ENCODE measurements at regions not wholly inside any gene's neighbourhood (a gene's known extent, or its start where the extent isn't known, plus 50 kb on each side); places are given as distances from the start of the nearest gene placed in this dataset.

GRCh38 chr19:31804668-31805067, 455.4 kb upstream of the TSHZ3 start:
- DNase-seq (ENCODE audit: low spot score): no peak
- whole genome bisulfite sequencing (ENCODE audit: low lambda C conversion rate): 26% methylated on average over 2 of the region's 2 CpGs

More at GRCh38 chr19:31804668-31805067, 455.4 kb upstream of the TSHZ3 start:
- TF ChIP-seq ZNF24 (IDR thresholded peaks at IDR 0.05) (no peak), ZNF335 (CRISPR knock-in tag; IDR thresholded peaks at IDR 0.05) (no peak), CCDC6 (CRISPR knock-in tag; IDR thresholded peaks at IDR 0.05) (no peak), HMGA1 (CRISPR knock-in tag; conservative IDR thresholded peaks at IDR 0.05) (no peak), CEBPB (IDR thresholded peaks at IDR 0.05; ENCODE audit: borderline replicate concordance, low read depth, low read length) (no peak), TARDBP (CRISPR knock-in tag; IDR thresholded peaks at IDR 0.05) (no peak), REST (IDR thresholded peaks at IDR 0.05; ENCODE audit: borderline replicate concordance in 1 of 2, low read depth in 1 of 2, low read length in 2 of 2) (no peak), IRF9 (CRISPR knock-in tag; IDR thresholded peaks at IDR 0.05; ENCODE audit: borderline replicate concordance) (no peak), ZNF773 (CRISPR knock-in tag; IDR thresholded peaks at IDR 0.05; ENCODE audit: borderline replicate concordance) (no peak), ZNF441 (CRISPR knock-in tag; IDR thresholded peaks at IDR 0.05; ENCODE audit: borderline replicate concordance) (no peak), ZKSCAN1 (IDR thresholded peaks at IDR 0.05; ENCODE audit: low read length) (no peak), CENPX (CRISPR knock-in tag; IDR thresholded peaks at IDR 0.05) (no peak), FOXP1 (IDR thresholded peaks at IDR 0.05) (no peak), FOXP1 (CRISPR knock-in tag; IDR thresholded peaks at IDR 0.05) (no peak), ZNF879 (CRISPR knock-in tag; IDR thresholded peaks at IDR 0.05) (no peak)
- TF ChIP-seq, protein P1, sequence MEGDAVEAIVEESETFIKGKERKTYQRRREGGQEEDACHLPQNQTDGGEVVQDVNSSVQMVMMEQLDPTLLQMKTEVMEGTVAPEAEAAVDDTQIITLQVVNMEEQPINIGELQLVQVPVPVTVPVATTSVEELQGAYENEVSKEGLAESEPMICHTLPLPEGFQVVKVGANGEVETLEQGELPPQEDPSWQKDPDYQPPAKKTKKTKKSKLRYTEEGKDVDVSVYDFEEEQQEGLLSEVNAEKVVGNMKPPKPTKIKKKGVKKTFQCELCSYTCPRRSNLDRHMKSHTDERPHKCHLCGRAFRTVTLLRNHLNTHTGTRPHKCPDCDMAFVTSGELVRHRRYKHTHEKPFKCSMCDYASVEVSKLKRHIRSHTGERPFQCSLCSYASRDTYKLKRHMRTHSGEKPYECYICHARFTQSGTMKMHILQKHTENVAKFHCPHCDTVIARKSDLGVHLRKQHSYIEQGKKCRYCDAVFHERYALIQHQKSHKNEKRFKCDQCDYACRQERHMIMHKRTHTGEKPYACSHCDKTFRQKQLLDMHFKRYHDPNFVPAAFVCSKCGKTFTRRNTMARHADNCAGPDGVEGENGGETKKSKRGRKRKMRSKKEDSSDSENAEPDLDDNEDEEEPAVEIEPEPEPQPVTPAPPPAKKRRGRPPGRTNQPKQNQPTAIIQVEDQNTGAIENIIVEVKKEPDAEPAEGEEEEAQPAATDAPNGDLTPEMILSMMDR (CRISPR knock-in tag; IDR thresholded peaks at IDR 0.05): no peak
- TF ChIP-seq, protein P2, sequence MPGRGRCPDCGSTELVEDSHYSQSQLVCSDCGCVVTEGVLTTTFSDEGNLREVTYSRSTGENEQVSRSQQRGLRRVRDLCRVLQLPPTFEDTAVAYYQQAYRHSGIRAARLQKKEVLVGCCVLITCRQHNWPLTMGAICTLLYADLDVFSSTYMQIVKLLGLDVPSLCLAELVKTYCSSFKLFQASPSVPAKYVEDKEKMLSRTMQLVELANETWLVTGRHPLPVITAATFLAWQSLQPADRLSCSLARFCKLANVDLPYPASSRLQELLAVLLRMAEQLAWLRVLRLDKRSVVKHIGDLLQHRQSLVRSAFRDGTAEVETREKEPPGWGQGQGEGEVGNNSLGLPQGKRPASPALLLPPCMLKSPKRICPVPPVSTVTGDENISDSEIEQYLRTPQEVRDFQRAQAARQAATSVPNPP (CRISPR knock-in tag; IDR thresholded peaks at IDR 0.05): no peak
- TF ChIP-seq, protein P3, sequence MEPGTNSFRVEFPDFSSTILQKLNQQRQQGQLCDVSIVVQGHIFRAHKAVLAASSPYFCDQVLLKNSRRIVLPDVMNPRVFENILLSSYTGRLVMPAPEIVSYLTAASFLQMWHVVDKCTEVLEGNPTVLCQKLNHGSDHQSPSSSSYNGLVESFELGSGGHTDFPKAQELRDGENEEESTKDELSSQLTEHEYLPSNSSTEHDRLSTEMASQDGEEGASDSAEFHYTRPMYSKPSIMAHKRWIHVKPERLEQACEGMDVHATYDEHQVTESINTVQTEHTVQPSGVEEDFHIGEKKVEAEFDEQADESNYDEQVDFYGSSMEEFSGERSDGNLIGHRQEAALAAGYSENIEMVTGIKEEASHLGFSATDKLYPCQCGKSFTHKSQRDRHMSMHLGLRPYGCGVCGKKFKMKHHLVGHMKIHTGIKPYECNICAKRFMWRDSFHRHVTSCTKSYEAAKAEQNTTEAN (CRISPR knock-in tag; conservative IDR thresholded peaks at IDR 0.05): no peak
- CTCF ChIA-PET (ENCODE audit: low intra/inter-chr PET ratio, low total read pairs): no interaction called here
- no peaks in the 10 kb centered on the region for H3K27me3 ChIP-seq (ENCODE audit: control insufficient read depth in 1 of 2, insufficient read depth in 2 of 2, low read length in 2 of 2)
- H3K4me2 ChIP-seq (ENCODE audit: low read depth, low read length): no peak overlapping the region
- H3K36me3 ChIP-seq (replicated peaks in 1 of 2; ENCODE audit: control insufficient read depth in 1 of 2, insufficient read depth in 2 of 2, low read length in 2 of 2): no peaks in the 10 kb centered on the region
- peaks cover 84% of the 10 kb centered on the region for H3K9me3 ChIP-seq (ENCODE audit: low read length)
- no peak overlapping the region for H2AFZ ChIP-seq (ENCODE audit: low read length)
- no peaks in the 10 kb centered on the region for H3K4me1 ChIP-seq (ENCODE audit: insufficient read depth, low read length)
- no peak for FAIRE-seq
- no peak overlapping the region for H3K4me3 ChIP-seq (replicated peaks in 1 of 3; ENCODE audit: insufficient read depth in 1 of 3, low read depth in 2 of 3, low read length in 3 of 3)
- in situ Hi-C loops (cut with HindIII; ENCODE audit: extremely low pct_ligation_motif_present, low pct_unique_long_range_greater_than_20kb) (no loop called here), intact Hi-C loops (cut with micrococcal nuclease; ENCODE audit: unreplicated experiment) (no loop called here)
- no peak overlapping the region for H3K9ac ChIP-seq (ENCODE audit: insufficient read depth, low read depth, low read length)
- POLR2A ChIA-PET: no interaction called here
- no peaks in the 10 kb centered on the region for H3K79me2 ChIP-seq (ENCODE audit: insufficient read depth, low read length)
- H4K20me1 ChIP-seq (ENCODE audit: insufficient read depth, low read length): no peaks in the 10 kb centered on the region
- H3K27ac ChIP-seq (ENCODE audit: extremely low read length, insufficient read depth, low read length): no peak overlapping the region
- no peak for ATAC-seq
- no TSS peak for BruUV-seq (replicated peaks)

Data from HepG2 (cell line).